Adipocyte (in vitro differentiated cells): ENCODE measurements at regions not wholly inside any gene's neighbourhood (a gene's known extent, or its start where the extent isn't known, plus 50 kb on each side); places are given as distances from the start of the nearest gene placed in this dataset.

Experiments
- DNase-seq: peaks from one replicate; pipeline ENCODE4 v3.0.0-alpha.2; 2015; ENCODE audit warnings: low read depth
- H3K27me3 ChIP-seq: replicated peaks from 2 replicates; pipeline ENCODE4 v1.7.0; 2013; ENCODE audit warnings: mild to moderate bottlenecking, low read length, moderate library complexity; ENCODE audit not compliant: control insufficient read depth, insufficient read depth
- H3K36me3 ChIP-seq: 2 replicates; pipeline ENCODE4 v1.7.0; 2013; ENCODE audit warnings: low read length, mild to moderate bottlenecking, moderate library complexity; ENCODE audit not compliant: control insufficient read depth, insufficient read depth, severe bottlenecking
- H3K4me1 ChIP-seq: 2 replicates; pipeline ENCODE4 v1.7.0; 2013; ENCODE audit warnings: mild to moderate bottlenecking, low read length, moderate library complexity; ENCODE audit not compliant: control insufficient read depth, insufficient read depth
- H3K4me3 ChIP-seq: 2 replicates; pipeline ENCODE4 v1.7.0; 2013; ENCODE audit warnings: mild to moderate bottlenecking, low read length, moderate library complexity
- H3K9ac ChIP-seq: 2 replicates; pipeline ENCODE4 v1.7.0; 2013; ENCODE audit warnings: mild to moderate bottlenecking, low read length, moderate library complexity
- H3K9me3 ChIP-seq: 2 replicates; pipeline ENCODE4 v1.7.0; 2013; ENCODE audit warnings: mild to moderate bottlenecking, low read length, moderate library complexity; ENCODE audit not compliant: control insufficient read depth

GRCh38 chr3:22262386-22262785 lies 511.4 kb upstream of the ZNF385D start:
- Histone ChIP-seq H3K36me3 (no peaks in the 10 kb centered on the region), H3K27me3 (no peaks in the 10 kb centered on the region), H3K4me3 (no peak overlapping the region), H3K4me1 (peaks cover 19% of the 10 kb centered on the region), H3K9me3 (no peaks in the 10 kb centered on the region), H3K9ac (no peak overlapping the region)
- DNase-seq = no peak

- H3K9me3 ChIP-seq = no peaks in the 10 kb centered on the region
- DNase-seq = peak; percentile 77
- H3K9ac ChIP-seq = no peak overlapping the region
These were observed 512.0 kb upstream of the ZNF385D start for GRCh38 chr3:22263042-22263441.

GRCh38 chr3:22265403-22265802 lies 514.4 kb upstream of the ZNF385D start:
- Histone ChIP-seq H3K4me3 (no peak overlapping the region), H3K27me3 (no peaks in the 10 kb centered on the region), H3K9ac (no peak overlapping the region), H3K9me3 (no peaks in the 10 kb centered on the region), H3K4me1 (peaks cover 13% of the 10 kb centered on the region), H3K36me3 (no peaks in the 10 kb centered on the region)
- no peak for DNase-seq

More at GRCh38 chr3:22263042-22263441, 512.0 kb upstream of the ZNF385D start:
- Histone ChIP-seq H3K4me1 (peaks cover 17% of the 10 kb centered on the region), H3K27me3 (no peaks in the 10 kb centered on the region), H3K4me3 (no peak overlapping the region), H3K36me3 (no peaks in the 10 kb centered on the region)

- H3K4me1 ChIP-seq = no peaks in the 10 kb centered on the region
- no peak overlapping the region for H3K9ac ChIP-seq
- no peaks in the 10 kb centered on the region for H3K27me3 ChIP-seq
- DNase-seq = peak; percentile 40
- H3K36me3 ChIP-seq = no peaks in the 10 kb centered on the region
- H3K9me3 ChIP-seq = no peaks in the 10 kb centered on the region
- H3K4me3 ChIP-seq = no peak overlapping the region
These were observed 518.8 kb upstream of the ZNF385D start for GRCh38 chr3:22269831-22270230.

- H3K9me3 ChIP-seq = no peaks in the 10 kb centered on the region
- no peaks in the 10 kb centered on the region for H3K4me1 ChIP-seq
- no peak overlapping the region for H3K9ac ChIP-seq
- H3K4me3 ChIP-seq = no peak overlapping the region
- DNase-seq = no peak
- H3K27me3 ChIP-seq = no peaks in the 10 kb centered on the region
- H3K36me3 ChIP-seq = no peaks in the 10 kb centered on the region
These were observed 525.3 kb upstream of the ZNF385D start for GRCh38 chr3:22276351-22276750.

- Histone ChIP-seq H3K4me1 (no peaks in the 10 kb centered on the region), H3K9ac (no peak overlapping the region), H3K27me3 (no peaks in the 10 kb centered on the region), H3K36me3 (no peaks in the 10 kb centered on the region), H3K9me3 (no peaks in the 10 kb centered on the region), H3K4me3 (no peak overlapping the region)
- peak; percentile 56 for DNase-seq
These were observed 533.5 kb upstream of the ZNF385D start for GRCh38 chr3:22284559-22284958.

GRCh38 chr3:22288756-22289155 lies 537.7 kb upstream of the ZNF385D start:
- H3K4me3 ChIP-seq = no peak overlapping the region
- H3K9ac ChIP-seq = no peak overlapping the region
- H3K4me1 ChIP-seq = no peaks in the 10 kb centered on the region
- no peaks in the 10 kb centered on the region for H3K27me3 ChIP-seq
- no peaks in the 10 kb centered on the region for H3K9me3 ChIP-seq
- DNase-seq = no peak
- H3K36me3 ChIP-seq = no peaks in the 10 kb centered on the region

GRCh38 chr3:22292681-22293080 lies 541.7 kb upstream of the ZNF385D start:
- H3K4me3 ChIP-seq = no peak overlapping the region
- H3K9ac ChIP-seq = no peak overlapping the region
- no peaks in the 10 kb centered on the region for H3K27me3 ChIP-seq
- H3K4me1 ChIP-seq = no peaks in the 10 kb centered on the region
- no peak for DNase-seq
- no peaks in the 10 kb centered on the region for H3K9me3 ChIP-seq
- H3K36me3 ChIP-seq = no peaks in the 10 kb centered on the region

- H3K9ac ChIP-seq = no peak overlapping the region
- H3K36me3 ChIP-seq = no peaks in the 10 kb centered on the region
- no peaks in the 10 kb centered on the region for H3K4me1 ChIP-seq
- peak; percentile 28 for DNase-seq
- H3K27me3 ChIP-seq = no peaks in the 10 kb centered on the region
- no peak overlapping the region for H3K4me3 ChIP-seq
- H3K9me3 ChIP-seq = peaks cover 9% of the 10 kb centered on the region
These were observed 545.6 kb upstream of the ZNF385D start for GRCh38 chr3:22296601-22297000.

- Histone ChIP-seq H3K9ac (no peak overlapping the region), H3K4me3 (no peak overlapping the region), H3K4me1 (no peaks in the 10 kb centered on the region), H3K9me3 (peaks cover 9% of the 10 kb centered on the region), H3K36me3 (no peaks in the 10 kb centered on the region), H3K27me3 (no peaks in the 10 kb centered on the region)
- no peak for DNase-seq
These were observed 546.4 kb upstream of the ZNF385D start for GRCh38 chr3:22297436-22297835.

GRCh38 chr3:22306454-22306853 lies 555.4 kb upstream of the ZNF385D start:
- Histone ChIP-seq H3K4me1 (peaks cover 2% of the 10 kb centered on the region), H3K9ac (no peak overlapping the region), H3K36me3 (no peaks in the 10 kb centered on the region), H3K9me3 (peaks cover 5% of the 10 kb centered on the region), H3K27me3 (no peaks in the 10 kb centered on the region), H3K4me3 (no peak overlapping the region)
- no peak for DNase-seq

- no peak for DNase-seq
- Histone ChIP-seq H3K9me3 (no peaks in the 10 kb centered on the region), H3K4me1 (peaks cover 2% of the 10 kb centered on the region), H3K36me3 (no peaks in the 10 kb centered on the region), H3K27me3 (no peaks in the 10 kb centered on the region), H3K4me3 (no peak overlapping the region), H3K9ac (no peak overlapping the region)
These were observed 557.9 kb upstream of the ZNF385D start for GRCh38 chr3:22308871-22309270.
